Left ventricle myocardium superior (tissue), 1 donor: ENCODE measurements at regions not wholly inside any gene's neighbourhood (a gene's known extent, or its start where the extent isn't known, plus 50 kb on each side); places are given as distances from the start of the nearest gene placed in this dataset.
"Not testable (repeated sequence)": the region's sequence is repeated elsewhere in the genome, so short reads cannot be mapped to it uniquely, and the experiment has no call there.

Experiments used
- ATAC-seq: fragments of 200-7000 bp; cut with Tn5 transposase; one replicate; pipeline ENCODE4 v1.9.1; 2020; ENCODE audit warnings: mild to moderate bottlenecking, moderate library complexity
- DNase-seq: peaks from one replicate; pipeline ENCODE4 v3.0.0-alpha.2; 2020
- intact Hi-C: fragments of 100-400 bp; cut with micrococcal nuclease; formaldehyde crosslinking; loops from one replicate; pipeline ENCODE4 v1.11.0; 2022
- donor health status: DM: no; HTN: yes; CAD: no; lungs with severe emphysema.

- DNase-seq (no peak), ATAC-seq (no peak)
- intact Hi-C loops = no loop called here
Observed at GRCh38 chr13:72657379-72657778, 70.0 kb downstream of the MZT1 start.

- intact Hi-C loops = no loop called here
- ATAC-seq = no peak
- no peak for DNase-seq
Observed at GRCh38 chr13:72656357-72656756, 71.1 kb downstream of the MZT1 start.

- intact Hi-C loops = no loop called here
- ATAC-seq (no peak), DNase-seq (no peak)
Observed at GRCh38 chr13:72653506-72653905, 73.9 kb downstream of the MZT1 start.

GRCh38 chr13:72652681-72653080 lies 74.7 kb downstream of the MZT1 start:
- DNase-seq = no peak
- ATAC-seq = no peak
- intact Hi-C loops = no loop called here

- ATAC-seq (no peak), DNase-seq (no peak)
- intact Hi-C loops = no loop called here
Observed at GRCh38 chr13:72651144-72651543, 76.3 kb downstream of the MZT1 start.

- intact Hi-C loops = no loop called here
- no peak for ATAC-seq
- DNase-seq = no peak
Observed at GRCh38 chr13:72650051-72650700, 77.3 kb downstream of the MZT1 start.

GRCh38 chr13:72648513-72649065 lies 78.8 kb downstream of the MZT1 start:
- no peak for DNase-seq
- ATAC-seq = no peak
- intact Hi-C loops = no loop called here

GRCh38 chr13:72647422-72647821 lies 80.0 kb downstream of the MZT1 start:
- intact Hi-C loops = no loop called here
- ATAC-seq (no peak), DNase-seq (no peak)

GRCh38 chr13:72645521-72645920 lies 81.9 kb downstream of the MZT1 start:
- intact Hi-C loops = no loop called here
- no peak for DNase-seq
- no peak for ATAC-seq

- ATAC-seq (no peak), DNase-seq (peak; percentile 35)
- intact Hi-C loops = no loop called here
Observed at GRCh38 chr13:72643311-72643989, 84.0 kb downstream of the MZT1 start.

- intact Hi-C loops = no loop called here
- no peak for DNase-seq
- no peak for ATAC-seq
Observed at GRCh38 chr13:72639377-72639776, 88.1 kb downstream of the MZT1 start.

GRCh38 chr13:72638059-72638815 lies 89.2 kb downstream of the MZT1 start:
- intact Hi-C loops = no loop called here
- DNase-seq (no peak), ATAC-seq (no peak)

- DNase-seq (no peak), ATAC-seq (no peak)
- intact Hi-C loops = no loop called here
Observed at GRCh38 chr13:72637561-72637960, 89.9 kb downstream of the MZT1 start.

GRCh38 chr13:72634859-72635258 lies 92.6 kb downstream of the MZT1 start:
- intact Hi-C loops = no loop called here

GRCh38 chr13:72622546-72622945 lies 104.9 kb downstream of the MZT1 start:
- DNase-seq = no peak
- intact Hi-C loops = no loop called here
- no peak for ATAC-seq

More at GRCh38 chr13:72634859-72635258, 92.6 kb downstream of the MZT1 start:
- ATAC-seq (no peak), DNase-seq (no peak)

- intact Hi-C loops = no loop called here
- no peak for ATAC-seq
Observed at GRCh38 chr13:72620874-72621273, 106.6 kb downstream of the MZT1 start.

GRCh38 chr13:72617951-72618350 lies 109.5 kb downstream of the MZT1 start:
- intact Hi-C loops = no loop called here
- ATAC-seq (no peak), DNase-seq (no peak)

More at GRCh38 chr13:72620874-72621273, 106.6 kb downstream of the MZT1 start:
- DNase-seq = no peak

GRCh38 chr13:72617186-72617585 lies 110.2 kb downstream of the MZT1 start:
- ATAC-seq = no peak
- intact Hi-C loops = no loop called here
- no peak for DNase-seq

GRCh38 chr13:72610251-72610891 lies 117.1 kb downstream of the MZT1 start:
- intact Hi-C loops, ATAC-seq, DNase-seq: not testable (repeated sequence)
